B cell (primary cell): ENCODE measurements at regions not wholly inside any gene's neighbourhood (a gene's known extent, or its start where the extent isn't known, plus 50 kb on each side); places are given as distances from the start of the nearest gene placed in this dataset.

Source experiments
- ATAC-seq: fragments of 200-7000 bp; cut with Tn5 transposase; one replicate; pipeline ENCODE4 v1.10.0; 2021; ENCODE audit warnings: low read depth, mild to moderate bottlenecking, moderate number of reproducible peaks, moderate library complexity
- CTCF ChIA-PET: fragments of 350-600 bp; sonication (Branson Sonifier 250); formaldehyde crosslinking; loops from one replicate; lab custom pipeline; 2021; ENCODE audit warnings: antibody characterized with exemption, inconsistent platforms; lab: Charles Lee
- POLR2A ChIA-PET: fragments of 350-600 bp; sonication (Branson Sonifier 250); formaldehyde crosslinking; loops from one replicate; lab custom pipeline; 2021; ENCODE audit warnings: antibody characterized with exemption; lab: Charles Lee
- DNase-seq: peaks from one replicate; pipeline ENCODE4 v3.0.0; 2013
- H2AFZ ChIP-seq: 2 replicates; pipeline ENCODE4 v1.6.1; 2012; ENCODE audit warnings: mild to moderate bottlenecking, low read depth, low read length; ENCODE audit not compliant: insufficient read depth, poor library complexity, severe bottlenecking
- H3K27ac ChIP-seq, 2 donors: 1 replicate in 1 of 2; 2 replicates in 1 of 2; pipeline ENCODE4 v1.5.1; 2012 to 2013; ENCODE audit warnings: low read length in 2 of 2, mild to moderate bottlenecking in 2 of 2, moderate library complexity in 1 of 2
- H3K27me3 ChIP-seq, 4 experiments: fragments of 200-600 bp in 1 of 4; sonication (generic) in 1 of 4; replicated peaks in 1 of 4; 1 replicate in 2 of 4; 2 replicates in 2 of 4; pipeline versions ENCODE4 v1.6.1 to v1.7.0; 2013 to 2016; ENCODE audit warnings: low read length in 3 of 4, mild to moderate bottlenecking in 2 of 4, mixed read lengths in 1 of 4, moderate library complexity in 1 of 4; ENCODE audit not compliant: insufficient read depth in 4 of 4, control insufficient read depth in 3 of 4; ENCODE audit errors: control extremely low read depth in 1 of 4
- H3K36me3 ChIP-seq, 2 experiments: replicated peaks in 1 of 2; 1 replicate in 1 of 2; 2 replicates in 1 of 2; pipeline versions ENCODE4 v1.6.1 to v1.7.1; 2013; ENCODE audit warnings: low read length in 1 of 2; ENCODE audit not compliant: insufficient read depth in 2 of 2, control insufficient read depth in 1 of 2; ENCODE audit errors: control extremely low read depth in 1 of 2, extremely low read depth in 1 of 2
- H3K4me1 ChIP-seq, 2 donors: fragments of 200-600 bp in 1 of 2; sonication (generic) in 1 of 2; 1 replicate in 1 of 2; 2 replicates in 1 of 2; pipeline versions ENCODE4 v1.5.1 to v1.6.1; 2013 to 2017; ENCODE audit warnings: low read length in 2 of 2; ENCODE audit not compliant: control insufficient read depth in 2 of 2, insufficient read depth in 2 of 2
- H3K4me2 ChIP-seq: replicated peaks from 2 replicates; pipeline ENCODE3; 2012; ENCODE audit warnings: mild to moderate bottlenecking, low read depth, low read length; ENCODE audit not compliant: poor library complexity, severe bottlenecking
- H3K4me3 ChIP-seq, 5 experiments: fragments of 200-600 bp in 1 of 5; sonication (generic) in 1 of 5; 1 replicate in 3 of 5; 2 replicates in 2 of 5; pipeline versions ENCODE4 v1.5.1 to v1.7.0; 2011 to 2016; ENCODE audit warnings: low read length in 4 of 5, mild to moderate bottlenecking in 4 of 5, low read depth in 2 of 5, control low read depth in 1 of 5, moderate library complexity in 1 of 5; ENCODE audit not compliant: insufficient read depth in 1 of 5; ENCODE audit errors: control extremely low read depth in 1 of 5, extremely low read depth in 1 of 5
- H3K79me2 ChIP-seq: fragments of 200-600 bp; sonication (generic); one replicate; pipeline ENCODE4 v1.6.0; 2016; ENCODE audit warnings: low read length; ENCODE audit not compliant: control insufficient read depth, insufficient read depth
- H3K9ac ChIP-seq: fragments of 200-600 bp; sonication (generic); 2 replicates; pipeline ENCODE4 v1.6.1; 2017; ENCODE audit warnings: mild to moderate bottlenecking, low read length, moderate library complexity
- H3K9me3 ChIP-seq, 3 donors: one replicate each; pipeline versions ENCODE4 v1.6.1 to v1.7.1; 2013; ENCODE audit warnings: low read length in 2 of 3; ENCODE audit not compliant: control insufficient read depth in 2 of 3, insufficient read depth in 1 of 3; ENCODE audit errors: control extremely low read depth in 1 of 3
- H4K20me1 ChIP-seq: 2 replicates; pipeline ENCODE4 v1.6.0; 2012; ENCODE audit warnings: mild to moderate bottlenecking, low read length; ENCODE audit not compliant: insufficient read depth, control insufficient read depth, poor library complexity, severe bottlenecking
- H3K27ac Mint-ChIP-seq: one replicate; pipeline ENCODE4 v1.8.0; 2021; ENCODE audit warnings: mixed read lengths
- H3K27me3 Mint-ChIP-seq: one replicate; pipeline ENCODE4 v1.8.0; 2021; ENCODE audit warnings: mixed read lengths
- H3K4me1 Mint-ChIP-seq: one replicate; pipeline ENCODE4 v1.8.0; 2021; ENCODE audit warnings: mixed read lengths
- H3K4me3 Mint-ChIP-seq: one replicate; pipeline ENCODE4 v1.8.0; 2021; ENCODE audit warnings: mixed read lengths
- H3K9me3 Mint-ChIP-seq: one replicate; pipeline ENCODE4 v1.8.0; 2022; ENCODE audit warnings: mixed read lengths; ENCODE audit not compliant: insufficient read depth
- EZH2 ChIP-seq: IDR thresholded peaks from 2 replicates; pipeline ENCODE4 v1.6.1; 2012; ENCODE audit warnings: borderline replicate concordance, low read depth, mild to moderate bottlenecking, moderate library complexity, low read length; ENCODE audit not compliant: insufficient read depth, poor library complexity, severe bottlenecking
- WGBS: methylation state at CpG from one replicate; pipeline ENCODE4 v1.1.5; 2013; ENCODE audit warnings: missing lambda C conversion rate; ENCODE audit not compliant: insufficient coverage; 5-methylcytosine and 5-hydroxymethylcytosine counted together
- intact Hi-C: fragments of 100-400 bp; cut with micrococcal nuclease; formaldehyde crosslinking; loops from one replicate; pipeline ENCODE4 v1.10.0; 2022
- TF ChIP-seq, protein P1 (sequence below): fragments of 200-600 bp; IDR thresholded peaks from one replicate; pipeline ENCODE4 v1.8.0; 2022; ENCODE audit warnings: antibody characterized with exemption, mild to moderate bottlenecking

DNA sequence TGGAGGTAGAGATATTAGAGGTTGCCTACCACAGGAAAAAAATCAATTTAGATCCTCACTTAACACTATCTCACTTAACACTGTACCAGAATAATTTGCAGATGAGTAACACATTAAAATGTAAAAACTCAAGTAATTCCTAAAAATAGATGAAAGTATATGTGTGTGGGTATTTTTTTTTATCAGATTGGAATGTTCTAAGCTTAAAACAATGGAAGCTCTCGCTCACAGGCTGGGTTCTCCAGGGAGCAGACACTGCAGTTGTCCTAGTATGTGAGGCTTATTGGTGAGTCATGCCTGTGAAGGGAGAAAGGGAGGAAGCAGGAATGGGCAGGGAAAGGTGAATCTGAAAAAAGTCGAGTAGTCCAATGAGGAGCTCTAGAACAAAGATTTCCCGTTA, 181.3 kb upstream of the ZNF608 start:
- Mint-ChIP-seq H3K9me3 (no peaks in the 10 kb centered on the region), H3K4me3 (no peak overlapping the region), H3K4me1 (no peaks in the 10 kb centered on the region), H3K27ac (no peak overlapping the region), H3K27me3 (no peaks in the 10 kb centered on the region)
- intact Hi-C loops, result loop anchor here (10.0 kb wide), 1 partner anchor 403 kb away; no protein-coding TSS in a partner anchor
- Histone ChIP-seq H3K27ac (no peak overlapping the region), H3K9me3 (no peaks in the 10 kb centered on the region), H2AFZ (no peak overlapping the region), H3K79me2 (no peaks in the 10 kb centered on the region), H3K4me2 (no peak overlapping the region), H3K4me1 (peaks cover 6 to 8% of the 10 kb centered on the region in 2 donors), H3K9ac (no peak overlapping the region), H3K36me3 (no peaks in the 10 kb centered on the region), H3K27me3 (no peaks in the 10 kb centered on the region), H4K20me1 (no peaks in the 10 kb centered on the region), H3K4me3 (no peak overlapping the region)
- no peak for ATAC-seq
- WGBS, result 95% methylated on average over 3 of the region's 3 CpGs
- ChIA-PET CTCF (interaction anchor here (1.3 kb wide), 1 partner anchor 79 kb away, joined by 3 read pairs; no protein-coding TSS in a partner anchor), POLR2A (no interaction called here)
- no peak for DNase-seq
- TF ChIP-seq, protein P1, sequence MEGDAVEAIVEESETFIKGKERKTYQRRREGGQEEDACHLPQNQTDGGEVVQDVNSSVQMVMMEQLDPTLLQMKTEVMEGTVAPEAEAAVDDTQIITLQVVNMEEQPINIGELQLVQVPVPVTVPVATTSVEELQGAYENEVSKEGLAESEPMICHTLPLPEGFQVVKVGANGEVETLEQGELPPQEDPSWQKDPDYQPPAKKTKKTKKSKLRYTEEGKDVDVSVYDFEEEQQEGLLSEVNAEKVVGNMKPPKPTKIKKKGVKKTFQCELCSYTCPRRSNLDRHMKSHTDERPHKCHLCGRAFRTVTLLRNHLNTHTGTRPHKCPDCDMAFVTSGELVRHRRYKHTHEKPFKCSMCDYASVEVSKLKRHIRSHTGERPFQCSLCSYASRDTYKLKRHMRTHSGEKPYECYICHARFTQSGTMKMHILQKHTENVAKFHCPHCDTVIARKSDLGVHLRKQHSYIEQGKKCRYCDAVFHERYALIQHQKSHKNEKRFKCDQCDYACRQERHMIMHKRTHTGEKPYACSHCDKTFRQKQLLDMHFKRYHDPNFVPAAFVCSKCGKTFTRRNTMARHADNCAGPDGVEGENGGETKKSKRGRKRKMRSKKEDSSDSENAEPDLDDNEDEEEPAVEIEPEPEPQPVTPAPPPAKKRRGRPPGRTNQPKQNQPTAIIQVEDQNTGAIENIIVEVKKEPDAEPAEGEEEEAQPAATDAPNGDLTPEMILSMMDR, result no peak
- no peak for TF ChIP-seq EZH2

DNA sequence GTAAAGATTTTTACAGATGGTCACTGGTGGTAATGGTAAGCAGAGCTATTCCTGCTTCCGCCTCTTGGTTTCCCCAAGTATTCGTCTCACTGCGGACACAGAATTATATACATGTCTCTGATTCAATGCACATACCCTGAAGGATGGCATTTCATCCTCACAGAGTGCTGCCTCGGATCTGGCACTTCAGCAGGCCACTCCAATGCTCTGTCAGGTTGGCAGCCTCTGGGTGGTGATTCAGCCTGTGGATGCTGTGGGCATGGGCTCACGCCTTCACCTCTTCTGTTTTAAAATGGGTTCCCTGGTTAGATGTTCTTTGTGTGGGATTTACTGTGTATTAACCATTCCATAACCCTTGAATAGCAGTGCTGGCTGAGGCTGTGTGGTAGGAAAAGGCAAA, 182.6 kb upstream of the ZNF608 start:
- Mint-ChIP-seq H3K27me3 (no peaks in the 10 kb centered on the region), H3K4me1 (no peaks in the 10 kb centered on the region), H3K27ac (no peak overlapping the region), H3K9me3 (no peaks in the 10 kb centered on the region), H3K4me3 (no peak overlapping the region)
- Histone ChIP-seq H3K4me2 (no peak overlapping the region), H3K9ac (no peak overlapping the region), H3K4me3 (no peak overlapping the region), H3K79me2 (no peaks in the 10 kb centered on the region), H3K27me3 (no peaks in the 10 kb centered on the region), H2AFZ (no peak overlapping the region), H3K9me3 (no peaks in the 10 kb centered on the region), H3K4me1 (no peaks in the 10 kb centered on the region), H4K20me1 (no peaks in the 10 kb centered on the region), H3K27ac (no peak overlapping the region), H3K36me3 (no peaks in the 10 kb centered on the region)
- CTCF ChIA-PET, result no interaction called here
- 100% methylated on average over 2 of the region's 5 CpGs for WGBS
- ATAC-seq (no peak), DNase-seq (no peak)
- TF ChIP-seq, protein P1, result no peak
- TF ChIP-seq EZH2, result no peak
- intact Hi-C loops, result loop anchor here (10.0 kb wide), 1 partner anchor 404 kb away; no protein-coding TSS in a partner anchor
- POLR2A ChIA-PET, result no interaction called here
